Myocyte (in vitro differentiated cells): ENCODE measurements at regions not wholly inside any gene's neighbourhood (a gene's known extent, or its start where the extent isn't known, plus 50 kb on each side); places are given as distances from the start of the nearest gene placed in this dataset.
"Not testable (repeated sequence)": the region's sequence is repeated elsewhere in the genome, so short reads cannot be mapped to it uniquely, and the experiment has no call there.

Source experiments
- DNase-seq: peaks from one replicate; pipeline ENCODE4 v3.0.0-alpha.2; 2012; ENCODE audit warnings: low read depth

GRCh38 chr2:224650815-224651439, 65.2 kb downstream of the CCDC195 start:
- DNase-seq, result peak; percentile 70

GRCh38 chr2:224647684-224648083, 62.5 kb upstream of the CUL3 start:
- DNase-seq, result not testable (repeated sequence)

- DNase-seq, result peak; percentile 30
Measured at GRCh38 chr2:224646242-224646846, 61.2 kb upstream of the CUL3 start.

- DNase-seq, result no peak
Measured at GRCh38 chr2:224645722-224646121, 60.6 kb upstream of the CUL3 start.

- no peak for DNase-seq
Measured at GRCh38 chr2:224640679-224641078, 55.5 kb upstream of the CUL3 start.

DNA sequence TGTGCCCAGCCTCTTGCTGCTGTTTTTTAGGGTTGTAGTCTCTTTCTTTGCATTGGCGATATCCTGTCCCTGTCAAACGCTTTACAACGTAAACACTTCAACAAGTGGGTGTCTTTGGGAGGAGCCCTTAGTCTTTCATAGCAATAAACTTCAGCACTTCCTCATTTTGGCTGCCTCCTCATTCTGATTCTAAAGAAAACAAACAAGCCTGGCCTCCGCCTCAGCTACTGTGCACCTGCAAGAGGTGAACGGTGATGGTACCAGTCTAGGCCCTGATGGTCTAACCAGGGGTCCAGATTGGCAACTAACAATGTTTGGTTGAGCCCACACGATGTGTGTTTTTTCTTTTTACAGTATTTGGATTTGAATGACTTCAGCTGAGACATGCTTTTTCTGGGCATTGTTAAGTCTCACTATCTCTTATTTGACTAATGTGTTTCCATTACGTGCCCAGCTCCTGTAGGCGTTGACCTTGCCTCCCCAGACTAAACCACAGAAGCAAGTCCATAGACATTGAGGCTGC, 53.2 kb upstream of the CUL3 start:
- no peak for DNase-seq
